NCI-H146 treated with DMSO at 0.1 percent for 48 hours (cell line): ENCODE measurements at regions not wholly inside any gene's neighbourhood (a gene's known extent, or its start where the extent isn't known, plus 50 kb on each side); places are given as distances from the start of the nearest gene placed in this dataset.
"Not testable (repeated sequence)": the region's sequence is repeated elsewhere in the genome, so short reads cannot be mapped to it uniquely, and the experiment has no call there.

Experiments
- DNase-seq: peaks from one replicate; lab custom pipeline; 2025; ENCODE audit not compliant: unreplicated experiment; lab: John Stamatoyannopoulos, UW

DNA sequence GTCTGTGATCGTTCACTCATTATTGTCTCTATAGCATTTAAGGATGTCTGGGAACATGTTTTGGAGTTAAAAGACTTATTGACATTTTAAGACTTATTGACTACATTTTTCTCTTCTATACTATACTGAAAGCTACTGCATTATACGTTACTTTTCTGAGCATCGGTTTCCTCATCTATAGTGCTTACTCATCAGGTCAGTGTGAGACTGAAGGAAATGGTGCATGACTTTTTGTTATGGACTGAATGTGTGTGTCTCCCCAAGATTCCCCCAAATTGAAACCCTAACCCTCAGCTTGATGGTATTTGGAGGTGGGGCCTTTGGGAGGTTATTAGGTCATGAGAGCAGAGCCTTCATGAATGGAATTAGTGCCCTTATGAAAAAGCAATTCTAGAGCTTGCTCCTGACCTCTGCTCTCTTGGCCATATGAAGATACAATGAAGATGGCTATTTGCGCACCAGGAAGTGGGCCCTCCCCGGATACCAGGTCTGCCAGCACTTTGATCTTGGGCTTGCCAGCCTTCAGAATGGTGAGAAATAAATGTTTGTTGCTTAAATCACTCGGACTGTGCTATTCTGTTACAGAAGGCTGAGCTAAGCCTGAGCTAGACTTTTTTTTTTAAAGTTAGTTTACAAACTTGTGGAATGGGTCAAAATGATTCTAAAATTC lies 243.7 kb upstream of the RREB1 start:
- DNase-seq: no peak

DNA sequence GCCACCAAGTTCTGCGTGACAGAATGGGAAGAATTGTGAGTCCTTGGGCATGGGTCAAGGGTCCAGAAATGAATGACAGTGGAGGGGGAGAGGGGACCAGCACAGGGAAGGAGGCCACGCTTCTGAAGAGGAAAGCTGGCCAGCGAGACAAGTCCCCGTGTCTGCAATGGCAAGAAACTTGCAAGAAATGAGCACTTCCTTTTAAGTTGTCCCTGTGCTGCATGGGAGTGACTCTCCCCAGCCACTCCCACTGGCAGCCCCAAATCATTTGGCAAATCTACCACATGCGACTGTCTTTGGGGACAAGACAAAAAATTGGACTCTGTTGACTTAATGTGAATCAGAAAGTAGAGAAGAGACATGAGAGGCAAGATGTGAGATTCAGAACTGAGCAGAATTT lies 242.2 kb upstream of the RREB1 start:
- no peak for DNase-seq

- DNase-seq: no peak
Observed at GRCh38 chr6:6866656-6867403, 240.9 kb upstream of the RREB1 start.

- DNase-seq: no peak
Observed at GRCh38 chr6:6867404-6867799, 240.4 kb upstream of the RREB1 start.

DNA sequence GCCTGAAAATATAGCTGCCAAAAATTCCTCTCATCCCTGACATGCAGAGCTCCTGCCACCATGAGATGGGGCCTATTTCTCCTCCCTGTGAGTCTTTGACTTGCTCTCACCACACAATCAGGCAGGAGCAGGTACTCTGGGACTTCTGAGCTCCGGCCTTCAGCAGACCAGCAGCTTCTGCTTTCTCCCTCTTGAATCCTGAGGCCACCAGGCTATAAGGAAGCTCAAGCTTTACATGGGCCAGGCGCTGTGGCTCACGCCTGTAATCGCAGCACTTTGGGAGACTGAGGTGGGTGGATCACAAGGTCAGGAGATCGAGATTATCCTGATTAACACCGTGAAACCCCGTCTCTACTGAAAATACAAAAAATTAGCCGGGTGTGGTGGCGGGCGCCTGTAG lies 238.7 kb upstream of the RREB1 start:
- DNase-seq: no peak

DNA sequence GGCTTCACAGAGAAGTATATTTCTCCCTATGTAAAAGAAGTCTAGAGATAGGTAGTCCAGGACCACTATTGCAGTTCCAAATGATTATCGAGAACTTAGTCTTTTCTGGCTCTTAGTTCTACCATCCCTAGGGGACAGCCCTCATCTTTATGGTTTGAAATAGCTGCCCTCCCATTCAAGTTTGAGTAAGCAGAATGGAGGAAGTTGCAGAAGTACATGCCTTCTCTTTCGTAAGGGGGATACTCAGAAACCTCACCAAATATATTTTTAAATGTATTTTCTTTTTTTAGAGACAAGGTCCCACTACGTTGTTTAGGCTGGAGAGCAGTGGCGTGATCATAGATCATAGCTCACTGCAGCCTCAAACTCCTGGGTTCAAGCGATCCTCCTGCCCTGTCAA lies 236.8 kb upstream of the RREB1 start:
- no peak for DNase-seq

- DNase-seq: no peak
Observed at GRCh38 chr6:6872459-6873344, 235.1 kb upstream of the RREB1 start.

DNA sequence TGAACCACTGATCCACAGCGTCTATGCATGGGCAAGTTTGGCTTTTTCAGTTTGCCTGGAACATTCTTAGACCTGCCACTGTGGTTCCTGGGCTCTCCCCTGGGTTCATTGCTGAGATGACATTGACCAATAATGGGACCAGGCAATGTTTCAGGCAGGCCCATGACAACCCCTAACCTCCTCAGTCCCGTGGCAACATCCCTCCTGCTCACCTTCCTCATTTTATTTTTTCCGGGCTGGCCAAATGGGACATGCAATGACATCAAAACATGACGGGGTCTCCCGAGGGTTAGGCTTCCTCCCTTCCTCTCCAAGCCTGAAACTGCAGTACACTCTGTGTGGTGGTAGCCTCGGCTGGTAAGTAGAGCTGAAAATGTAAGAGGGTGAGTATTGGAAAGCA lies 234.0 kb upstream of the RREB1 start:
- DNase-seq: no peak

DNA sequence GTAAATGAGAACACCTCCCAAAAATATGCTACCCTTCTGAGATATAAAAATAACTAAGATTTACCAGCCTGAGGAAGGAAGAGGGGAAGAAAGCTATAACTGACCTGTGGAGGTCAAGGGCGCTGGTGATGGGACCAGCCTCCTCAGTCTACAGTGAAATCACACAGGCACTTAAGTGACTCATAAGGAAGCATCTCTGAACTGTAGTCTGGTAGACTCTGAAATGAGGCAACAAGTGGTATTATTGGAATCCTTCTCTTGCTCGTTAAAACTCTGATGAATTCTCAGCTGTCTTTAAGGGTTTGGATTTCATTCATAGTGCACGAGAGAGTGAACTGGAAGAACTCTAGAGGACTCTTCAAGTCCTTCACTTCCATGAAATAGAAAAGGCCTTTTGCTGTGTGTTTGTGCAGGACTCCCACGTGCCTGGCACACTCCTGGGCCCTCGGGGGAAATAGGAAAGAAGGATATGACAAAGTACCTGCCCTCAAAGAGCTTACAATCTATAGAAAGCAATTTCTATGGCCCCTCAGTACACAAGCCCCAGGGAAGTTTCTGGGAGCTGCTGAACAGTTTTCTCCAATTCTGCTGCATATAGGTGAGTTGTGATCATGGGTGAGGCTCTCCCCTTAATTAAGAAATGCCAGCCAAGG lies 231.8 kb upstream of the RREB1 start:
- DNase-seq: no peak

GRCh38 chr6:6877792-6878191 lies 230.0 kb upstream of the RREB1 start:
- not testable (repeated sequence) for DNase-seq

- no peak for DNase-seq
Observed at GRCh38 chr6:6878887-6879585, 228.7 kb upstream of the RREB1 start.

- DNase-seq: not testable (repeated sequence)
Observed at GRCh38 chr6:6879586-6879974, 228.2 kb upstream of the RREB1 start.

GRCh38 chr6:6880745-6881437 lies 226.9 kb upstream of the RREB1 start:
- no peak for DNase-seq

DNA sequence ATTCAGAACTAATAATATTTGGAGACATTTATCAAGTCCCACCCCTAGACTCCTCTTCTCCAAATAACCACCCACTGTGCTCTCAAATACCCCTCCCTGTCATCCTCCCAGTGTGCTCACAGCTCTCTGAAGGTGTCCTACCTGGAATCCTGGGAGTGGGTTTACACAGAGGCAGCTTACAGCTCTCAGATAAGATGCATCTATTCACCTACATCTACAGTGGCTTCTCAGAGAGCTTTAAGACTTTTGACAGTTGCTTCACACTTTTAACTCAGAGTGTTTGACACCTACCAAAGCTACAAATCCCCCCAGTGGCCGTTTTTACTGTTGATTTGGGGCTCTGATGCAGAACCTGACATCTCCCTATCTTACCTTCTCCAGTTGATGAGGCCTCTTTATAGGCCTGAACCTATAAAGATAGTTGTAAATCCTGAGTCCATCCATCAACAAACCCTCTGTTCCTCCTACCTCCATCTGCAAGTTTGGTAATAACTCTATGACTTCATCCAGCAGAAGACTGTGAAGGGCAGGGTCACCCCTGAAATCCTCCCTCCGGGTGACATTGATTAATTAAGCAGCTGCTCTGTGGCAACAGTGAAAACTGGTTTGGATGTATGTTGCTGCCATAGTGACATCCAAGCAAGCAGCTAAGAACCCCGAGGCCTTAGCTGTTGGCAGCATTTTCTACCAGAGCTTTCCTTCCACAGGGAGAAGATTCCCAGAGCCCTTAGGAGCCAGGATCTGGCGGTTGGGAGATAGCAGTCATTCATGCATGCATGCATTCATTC lies 226.1 kb upstream of the RREB1 start:
- DNase-seq: peak; percentile 10

GRCh38 chr6:6882592-6882991 lies 225.2 kb upstream of the RREB1 start:
- no peak for DNase-seq

- DNase-seq: no peak
Observed at GRCh38 chr6:6883011-6883410, 224.8 kb upstream of the RREB1 start.

DNA sequence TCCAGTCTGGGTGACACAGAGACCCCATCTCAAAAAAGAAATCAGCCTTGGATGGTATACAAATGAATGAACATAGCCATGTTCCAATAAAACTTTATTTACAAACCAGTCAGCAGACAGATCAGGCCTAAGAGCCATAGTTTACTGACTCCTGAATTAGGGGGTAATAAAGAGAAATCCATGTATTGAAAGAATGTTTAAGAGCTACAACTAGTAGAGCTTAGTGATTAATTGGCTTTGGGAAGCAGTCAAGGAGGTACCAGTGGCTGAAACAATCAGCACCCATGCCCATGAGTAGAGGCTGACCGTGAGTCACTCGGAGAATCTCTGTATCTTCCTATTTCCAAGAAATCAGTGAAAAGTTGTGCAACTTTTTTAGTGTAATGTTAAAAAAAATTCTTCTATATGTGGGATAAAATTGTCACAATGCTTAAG lies 223.6 kb upstream of the RREB1 start:
- no peak for DNase-seq

DNA sequence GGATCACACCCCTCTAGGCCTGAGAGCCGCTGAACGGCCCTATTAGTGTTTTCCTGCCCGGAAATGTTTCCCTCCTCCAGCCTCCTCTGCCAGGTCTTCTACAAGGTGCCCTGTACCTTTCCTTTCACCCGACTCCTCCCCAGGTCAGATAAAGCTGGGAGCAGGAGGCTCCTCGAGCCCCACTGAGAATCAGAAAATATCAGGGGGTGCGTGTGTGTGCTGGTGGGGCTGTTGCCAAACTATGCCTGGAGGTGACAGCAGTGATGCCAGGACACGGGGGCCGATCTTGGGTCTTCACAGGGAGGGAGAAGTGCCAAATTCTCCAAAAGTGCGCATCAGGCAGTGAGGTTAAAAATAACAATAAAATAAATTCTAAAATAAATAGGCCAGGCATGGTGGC lies 222.8 kb upstream of the RREB1 start:
- DNase-seq: no peak

GRCh38 chr6:6885521-6886170 lies 222.1 kb upstream of the RREB1 start:
- no peak for DNase-seq
